Lower leg skin (tissue), 4 donors: ENCODE measurements at regions not wholly inside any gene's neighbourhood (a gene's known extent, or its start where the extent isn't known, plus 50 kb on each side); places are given as distances from the start of the nearest gene placed in this dataset.
A peak's percentile ranks its signal among the peaks of the same experiment; 100 is the strongest.

Source experiments
- DNase-seq, 2 donors: peaks; one replicate each; pipeline ENCODE4 v3.0.0-alpha.2; 2019; ENCODE audit warnings: low spot score in 2 of 2
- H3K4me3 ChIP-seq: fragments of 200-600 bp; sonication (generic); 2 replicates; pipeline ENCODE4 v1.5.1; 2017; ENCODE audit warnings: mild to moderate bottlenecking, low read depth; ENCODE audit not compliant: poor library complexity, severe bottlenecking
- POLR2A ChIP-seq, 2 donors: fragments of 450-650 bp; IDR thresholded peaks; one replicate each; pipeline ENCODE4 v1.6.1; 2016 to 2017; ENCODE audit warnings: antibody characterized with exemption in 2 of 2, mild to moderate bottlenecking in 1 of 2, moderate library complexity in 1 of 2
- WGBS, 2 donors: methylation state at CpG; one replicate each; pipeline ENCODE4 v1.1.5; 2018; 5-methylcytosine and 5-hydroxymethylcytosine counted together
- intact Hi-C: fragments of 100-400 bp; cut with DNase I; formaldehyde crosslinking; loops from one replicate; pipeline ENCODE4 v1.15.0; 2023; ENCODE audit warnings: low total_unique reads
- TF ChIP-seq, protein P1 (sequence below), 3 donors: fragments of 450-650 bp; IDR thresholded peaks; one replicate each; pipeline ENCODE4 v1.5.1; 2016; ENCODE audit warnings: antibody characterized with exemption in 3 of 3, mild to moderate bottlenecking in 3 of 3, moderate library complexity in 2 of 3

DNA sequence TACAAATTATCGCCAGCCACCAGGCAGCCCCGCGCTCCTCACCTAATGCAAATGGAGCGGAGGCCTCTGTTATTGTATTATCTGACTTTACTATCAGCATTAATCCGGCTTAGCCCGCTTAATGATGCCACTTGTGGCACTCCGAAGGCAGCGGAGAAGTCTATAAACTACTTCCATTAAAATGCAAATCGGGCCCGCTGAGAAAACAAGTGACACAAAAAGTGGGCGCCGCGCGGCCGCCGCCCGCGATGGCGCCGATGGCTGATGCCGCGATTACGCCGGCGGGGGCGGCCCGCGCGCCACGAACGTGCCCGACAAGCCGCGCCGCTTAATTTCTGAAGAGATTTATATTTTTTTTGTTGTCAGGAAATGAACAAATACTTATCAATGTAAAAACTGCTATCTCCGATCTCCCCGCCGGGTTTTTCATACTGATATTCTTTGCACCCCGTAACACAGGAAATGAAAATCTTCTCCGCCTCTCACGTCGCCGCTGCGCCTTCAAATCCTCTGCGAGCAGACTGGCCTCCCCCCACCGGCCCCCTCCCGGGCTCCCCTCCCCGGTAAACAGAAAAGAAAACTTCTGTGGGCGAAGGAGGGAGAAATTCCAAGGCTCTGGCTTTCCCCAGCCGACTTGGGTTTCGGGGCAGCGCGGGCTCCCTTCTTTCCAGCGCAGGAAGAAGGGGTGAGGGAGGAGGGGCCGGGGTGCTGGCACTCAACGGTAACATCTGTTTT is 221.8 kb downstream of the INSIG2 start:
- 1 to 3% methylated on average over 42 to 56 of the region's 56 CpGs for WGBS, 2 donors
- H3K4me3 ChIP-seq: peak overlapping the region; percentile 51
- TF ChIP-seq, protein P1, sequence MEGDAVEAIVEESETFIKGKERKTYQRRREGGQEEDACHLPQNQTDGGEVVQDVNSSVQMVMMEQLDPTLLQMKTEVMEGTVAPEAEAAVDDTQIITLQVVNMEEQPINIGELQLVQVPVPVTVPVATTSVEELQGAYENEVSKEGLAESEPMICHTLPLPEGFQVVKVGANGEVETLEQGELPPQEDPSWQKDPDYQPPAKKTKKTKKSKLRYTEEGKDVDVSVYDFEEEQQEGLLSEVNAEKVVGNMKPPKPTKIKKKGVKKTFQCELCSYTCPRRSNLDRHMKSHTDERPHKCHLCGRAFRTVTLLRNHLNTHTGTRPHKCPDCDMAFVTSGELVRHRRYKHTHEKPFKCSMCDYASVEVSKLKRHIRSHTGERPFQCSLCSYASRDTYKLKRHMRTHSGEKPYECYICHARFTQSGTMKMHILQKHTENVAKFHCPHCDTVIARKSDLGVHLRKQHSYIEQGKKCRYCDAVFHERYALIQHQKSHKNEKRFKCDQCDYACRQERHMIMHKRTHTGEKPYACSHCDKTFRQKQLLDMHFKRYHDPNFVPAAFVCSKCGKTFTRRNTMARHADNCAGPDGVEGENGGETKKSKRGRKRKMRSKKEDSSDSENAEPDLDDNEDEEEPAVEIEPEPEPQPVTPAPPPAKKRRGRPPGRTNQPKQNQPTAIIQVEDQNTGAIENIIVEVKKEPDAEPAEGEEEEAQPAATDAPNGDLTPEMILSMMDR (IDR thresholded peaks at IDR 0.05): no peak
- TF ChIP-seq POLR2A (IDR thresholded peaks at IDR 0.05): no peak
- intact Hi-C loops: loop anchor here (5.0 kb wide), 1 partner anchor 542 kb away; no protein-coding TSS in a partner anchor
- peak in 1 of 2 donors; percentile 91 for DNase-seq

DNA sequence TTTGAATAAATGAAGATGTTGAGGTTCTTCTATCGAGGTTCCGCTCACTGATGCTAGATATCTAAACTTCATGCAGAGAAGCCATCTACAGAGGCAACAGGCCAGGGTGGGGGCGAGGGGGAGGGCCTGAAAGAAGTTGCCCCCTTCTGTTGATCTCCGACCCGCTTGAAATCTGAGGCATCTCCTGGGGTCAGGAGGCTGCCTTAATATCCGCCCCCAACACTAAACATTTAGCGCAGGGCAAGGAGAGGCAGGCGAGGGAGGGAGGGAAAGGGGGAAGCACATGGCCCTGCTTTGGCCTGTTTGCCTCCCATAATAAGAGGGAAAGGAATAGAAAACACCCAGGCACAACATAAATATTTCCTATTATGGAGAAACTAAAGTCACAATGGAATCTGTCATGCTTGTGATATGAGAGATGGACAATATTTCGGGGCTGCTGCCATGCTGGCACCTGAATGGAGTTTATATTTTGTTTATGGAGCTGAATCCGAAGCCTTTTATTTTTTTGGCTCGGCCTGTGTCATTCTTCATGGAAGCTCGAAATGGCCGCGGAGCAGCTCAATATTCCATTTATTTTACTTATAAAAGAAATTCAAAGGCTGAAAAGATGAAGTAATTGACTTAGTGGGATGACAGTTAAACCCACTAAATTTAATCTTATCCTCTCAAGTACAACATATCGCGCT is 221.1 kb downstream of the INSIG2 start:
- intact Hi-C loops: loop anchor here (5.0 kb wide), 1 partner anchor 543 kb away; no protein-coding TSS in a partner anchor
- WGBS, 2 donors: 57 to 59% methylated on average over 16 of the region's 16 CpGs
- H3K4me3 ChIP-seq: no peak overlapping the region
- no peak for TF ChIP-seq POLR2A (IDR thresholded peaks at IDR 0.05)
- TF ChIP-seq, protein P1 (IDR thresholded peaks at IDR 0.05): no peak
- DNase-seq: no peak

DNA sequence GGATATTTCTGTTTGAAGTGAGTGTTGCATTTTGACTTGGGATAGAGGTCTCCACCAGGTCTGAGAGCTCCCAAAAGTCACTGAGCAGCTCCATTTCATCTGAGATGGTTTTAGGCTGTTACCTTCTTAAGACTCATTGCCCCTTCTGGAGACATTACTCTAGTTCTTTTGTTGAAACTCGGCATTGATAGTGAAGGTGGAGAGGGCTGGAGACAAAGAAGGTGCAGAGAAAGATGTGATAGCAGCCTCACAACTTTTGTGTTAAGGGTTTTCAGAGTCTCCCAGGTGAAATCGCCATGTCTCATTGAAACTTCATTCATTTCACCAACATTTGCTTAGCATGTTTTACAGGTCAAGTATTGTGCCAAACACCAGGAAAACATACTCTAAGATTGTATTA is 219.6 kb downstream of the INSIG2 start:
- 74 to 91% methylated on average over 2 of the region's 2 CpGs for WGBS, 2 donors
- intact Hi-C loops: loop anchor here (5.0 kb wide), 1 partner anchor 544 kb away; no protein-coding TSS in a partner anchor
- no peak for DNase-seq
- H3K4me3 ChIP-seq: no peak overlapping the region
- no peak for TF ChIP-seq POLR2A (IDR thresholded peaks at IDR 0.05)
- TF ChIP-seq, protein P1 (IDR thresholded peaks at IDR 0.05): no peak

DNA sequence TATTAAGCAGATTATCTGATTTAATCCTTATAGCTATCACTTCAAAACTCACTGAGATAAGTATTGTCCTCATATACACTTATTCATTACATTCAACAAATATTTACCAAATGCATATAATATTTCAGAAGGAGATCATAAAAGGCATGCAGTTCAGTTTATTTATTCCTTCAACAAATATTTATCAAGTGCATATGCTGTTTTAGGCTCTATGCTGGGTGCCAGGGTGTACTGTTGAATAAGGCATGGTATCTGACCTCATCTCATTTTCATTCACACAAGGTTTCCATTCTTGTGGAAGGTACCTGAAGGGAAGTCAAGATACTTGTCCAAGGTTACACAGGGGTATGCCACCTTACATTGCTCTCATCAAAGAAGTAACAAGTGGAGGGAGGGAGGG is 213.0 kb downstream of the INSIG2 start:
- DNase-seq: no peak
- TF ChIP-seq, protein P1 (IDR thresholded peaks at IDR 0.05): no peak
- no peak for TF ChIP-seq POLR2A (IDR thresholded peaks at IDR 0.05)

DNA sequence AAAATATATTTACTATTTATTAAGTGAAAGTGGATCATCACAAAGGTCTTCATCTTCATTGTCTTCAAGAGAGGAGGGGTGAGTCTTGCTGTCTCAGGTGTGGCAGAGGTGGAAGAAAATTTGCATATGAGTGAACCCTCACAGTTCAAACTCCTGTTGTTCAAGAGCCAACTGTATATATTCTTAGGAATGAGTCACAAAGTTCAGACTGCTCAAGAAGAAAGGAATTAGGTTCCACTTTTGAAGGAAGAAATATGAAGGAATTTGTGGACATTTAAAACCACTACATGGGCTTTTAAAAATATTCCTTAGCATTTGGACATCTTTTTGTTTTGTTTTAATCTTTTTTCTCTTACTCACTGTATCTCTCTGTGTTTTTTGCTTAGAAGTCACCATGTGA is 212.6 kb downstream of the INSIG2 start:
- intact Hi-C loops: no loop called here
- DNase-seq: no peak
- H3K4me3 ChIP-seq: no peak overlapping the region
- no peak for TF ChIP-seq POLR2A (IDR thresholded peaks at IDR 0.05)
- TF ChIP-seq, protein P1 (IDR thresholded peaks at IDR 0.05): no peak

More for the DNA sequence above, 213.0 kb downstream of the INSIG2 start:
- intact Hi-C loops: no loop called here
- H3K4me3 ChIP-seq: no peak overlapping the region
